ENCODE measurements at regions not wholly inside any gene's neighbourhood (a gene's known extent, or its start where the extent isn't known, plus 50 kb on each side); places are given as distances from the start of the nearest gene placed in this dataset.

DNA sequence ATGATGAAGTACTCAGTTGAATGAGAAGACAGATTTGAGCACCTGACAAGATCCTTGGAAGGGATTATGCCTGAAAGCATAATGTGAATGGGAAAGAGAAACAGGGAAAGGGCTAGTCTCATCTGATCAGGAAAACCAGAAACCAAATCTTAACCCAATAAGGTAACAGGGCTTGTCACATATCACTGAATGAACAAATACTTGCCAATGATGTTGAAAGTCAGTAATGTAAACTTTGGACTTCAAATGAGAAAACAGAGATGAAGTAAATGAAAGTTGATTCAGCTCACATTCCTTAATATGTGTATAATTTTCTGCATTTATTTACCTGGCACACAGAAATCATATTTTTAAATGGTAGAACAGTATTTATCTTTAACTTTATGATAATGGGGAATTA lies 480.0 kb downstream of the KCTD12 start:
- H3K27me3 ChIP-seq, result no peaks in the 10 kb centered on the region
- TF ChIP-seq, protein P1, sequence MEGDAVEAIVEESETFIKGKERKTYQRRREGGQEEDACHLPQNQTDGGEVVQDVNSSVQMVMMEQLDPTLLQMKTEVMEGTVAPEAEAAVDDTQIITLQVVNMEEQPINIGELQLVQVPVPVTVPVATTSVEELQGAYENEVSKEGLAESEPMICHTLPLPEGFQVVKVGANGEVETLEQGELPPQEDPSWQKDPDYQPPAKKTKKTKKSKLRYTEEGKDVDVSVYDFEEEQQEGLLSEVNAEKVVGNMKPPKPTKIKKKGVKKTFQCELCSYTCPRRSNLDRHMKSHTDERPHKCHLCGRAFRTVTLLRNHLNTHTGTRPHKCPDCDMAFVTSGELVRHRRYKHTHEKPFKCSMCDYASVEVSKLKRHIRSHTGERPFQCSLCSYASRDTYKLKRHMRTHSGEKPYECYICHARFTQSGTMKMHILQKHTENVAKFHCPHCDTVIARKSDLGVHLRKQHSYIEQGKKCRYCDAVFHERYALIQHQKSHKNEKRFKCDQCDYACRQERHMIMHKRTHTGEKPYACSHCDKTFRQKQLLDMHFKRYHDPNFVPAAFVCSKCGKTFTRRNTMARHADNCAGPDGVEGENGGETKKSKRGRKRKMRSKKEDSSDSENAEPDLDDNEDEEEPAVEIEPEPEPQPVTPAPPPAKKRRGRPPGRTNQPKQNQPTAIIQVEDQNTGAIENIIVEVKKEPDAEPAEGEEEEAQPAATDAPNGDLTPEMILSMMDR (IDR thresholded peaks at IDR 0.05), result no peak
- no peak for TF ChIP-seq POLR2A (IDR thresholded peaks at IDR 0.05)
- H3K36me3 ChIP-seq, result no peaks in the 10 kb centered on the region
- no peaks in the 10 kb centered on the region for H3K4me1 ChIP-seq
- no peaks in the 10 kb centered on the region for H3K9me3 ChIP-seq
- no peak overlapping the region for H3K27ac ChIP-seq
- H3K4me3 ChIP-seq, result no peak overlapping the region
- no peak for DNase-seq

DNA sequence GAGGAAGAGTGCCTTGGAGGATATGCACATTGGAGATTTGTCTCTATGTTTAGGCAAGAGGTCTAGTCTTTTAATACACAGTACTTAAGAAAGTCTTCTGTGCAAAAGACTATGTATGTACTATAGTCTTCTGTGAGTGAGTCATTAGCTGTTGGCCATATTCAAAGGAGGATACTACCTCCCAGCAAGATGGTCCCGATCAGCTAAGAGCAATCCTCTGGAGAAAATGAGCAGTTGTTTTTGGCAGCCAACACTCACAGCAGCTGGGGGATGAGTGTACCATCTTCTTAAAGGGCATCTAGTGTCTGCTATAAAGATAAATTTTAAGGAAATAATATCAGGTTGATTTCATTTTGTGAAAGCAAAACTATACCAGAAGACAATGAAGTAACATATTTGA lies 487.8 kb downstream of the KCTD12 start:
- no peaks in the 10 kb centered on the region for H3K27me3 ChIP-seq
- TF ChIP-seq POLR2A (IDR thresholded peaks at IDR 0.05), result no peak
- TF ChIP-seq, protein P1 (IDR thresholded peaks at IDR 0.05), result no peak
- no peaks in the 10 kb centered on the region for H3K9me3 ChIP-seq
- H3K4me1 ChIP-seq, result no peaks in the 10 kb centered on the region
- DNase-seq, result no peak
- H3K36me3 ChIP-seq, result no peaks in the 10 kb centered on the region
- no peak overlapping the region for H3K27ac ChIP-seq
- no peak overlapping the region for H3K4me3 ChIP-seq

DNA sequence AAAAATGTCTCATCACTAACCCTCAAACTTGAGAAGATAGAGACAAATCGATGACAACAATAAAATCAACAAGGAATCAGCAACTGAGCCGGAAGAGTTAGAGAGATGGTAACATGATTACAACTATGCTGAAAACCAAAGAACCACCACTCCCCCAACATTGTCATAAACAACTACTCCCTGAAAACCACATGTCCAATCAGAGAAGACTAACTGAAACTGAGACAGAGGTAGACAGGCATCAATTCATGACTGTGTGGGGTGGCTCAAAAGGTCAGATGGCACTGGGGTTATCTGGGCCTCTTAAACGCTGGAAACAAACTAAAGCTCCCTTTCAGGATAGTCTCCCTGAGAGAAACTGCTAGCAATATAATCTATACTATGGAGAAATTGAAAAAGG lies 488.8 kb downstream of the KCTD12 start:
- no peaks in the 10 kb centered on the region for H3K9me3 ChIP-seq
- no peak for DNase-seq
- no peak overlapping the region for H3K4me3 ChIP-seq
- no peaks in the 10 kb centered on the region for H3K36me3 ChIP-seq
- no peaks in the 10 kb centered on the region for H3K27me3 ChIP-seq
- H3K27ac ChIP-seq, result no peak overlapping the region
- H3K4me1 ChIP-seq, result no peaks in the 10 kb centered on the region
- no peak for TF ChIP-seq POLR2A (IDR thresholded peaks at IDR 0.05)
- TF ChIP-seq, protein P1 (IDR thresholded peaks at IDR 0.05), result no peak

DNA sequence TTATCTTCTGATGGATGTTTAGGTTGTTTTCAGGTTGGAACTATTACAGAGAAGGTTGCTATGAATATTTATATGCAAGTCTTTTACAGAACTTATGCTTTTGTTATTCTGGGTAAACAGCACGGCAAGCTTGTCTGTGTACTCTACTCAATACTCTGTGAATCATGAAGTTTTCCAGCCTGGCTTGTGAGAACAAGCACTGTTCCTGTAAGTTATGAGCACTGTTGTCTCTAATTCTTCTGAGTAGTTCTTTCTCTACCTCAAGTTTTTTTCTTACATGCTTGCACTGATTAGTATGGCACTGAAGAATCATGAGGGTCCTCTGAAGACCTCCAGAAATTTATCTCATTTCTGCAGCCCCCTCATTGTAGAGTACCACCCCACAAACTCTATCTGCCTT lies 496.9 kb downstream of the KCTD12 start:
- H3K9me3 ChIP-seq, result no peaks in the 10 kb centered on the region
- no peak for DNase-seq
- TF ChIP-seq POLR2A (IDR thresholded peaks at IDR 0.05), result no peak
- TF ChIP-seq, protein P1 (IDR thresholded peaks at IDR 0.05), result no peak
- no peaks in the 10 kb centered on the region for H3K36me3 ChIP-seq
- no peaks in the 10 kb centered on the region for H3K4me1 ChIP-seq
- H3K4me3 ChIP-seq, result no peak overlapping the region
- H3K27ac ChIP-seq, result no peak overlapping the region
- no peaks in the 10 kb centered on the region for H3K27me3 ChIP-seq

DNA sequence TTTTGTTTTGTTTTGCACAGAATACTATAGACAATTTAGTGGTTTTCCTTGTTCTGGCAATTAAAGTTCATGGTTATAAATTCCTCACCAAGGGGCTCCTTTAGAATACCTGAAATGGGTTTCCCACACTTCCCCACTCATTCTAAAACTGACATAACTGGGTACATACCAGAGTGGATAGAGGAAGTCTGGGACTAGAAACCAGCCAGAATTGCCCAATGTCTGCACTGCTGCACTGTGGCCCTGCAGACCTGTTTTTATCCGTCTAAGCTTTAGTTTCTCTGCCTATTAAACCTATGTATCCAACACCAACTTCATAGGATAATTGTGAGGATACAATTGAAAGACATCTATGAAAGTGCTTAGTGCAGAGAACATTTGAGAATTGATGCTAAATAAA lies 498.6 kb downstream of the KCTD12 start:
- H3K27ac ChIP-seq, result no peak overlapping the region
- TF ChIP-seq POLR2A (IDR thresholded peaks at IDR 0.05), result no peak
- TF ChIP-seq, protein P1 (IDR thresholded peaks at IDR 0.05), result no peak
- no peaks in the 10 kb centered on the region for H3K9me3 ChIP-seq
- H3K36me3 ChIP-seq, result no peaks in the 10 kb centered on the region
- no peaks in the 10 kb centered on the region for H3K4me1 ChIP-seq
- DNase-seq, result no peak
- H3K4me3 ChIP-seq, result no peak overlapping the region
- H3K27me3 ChIP-seq, result no peaks in the 10 kb centered on the region

DNA sequence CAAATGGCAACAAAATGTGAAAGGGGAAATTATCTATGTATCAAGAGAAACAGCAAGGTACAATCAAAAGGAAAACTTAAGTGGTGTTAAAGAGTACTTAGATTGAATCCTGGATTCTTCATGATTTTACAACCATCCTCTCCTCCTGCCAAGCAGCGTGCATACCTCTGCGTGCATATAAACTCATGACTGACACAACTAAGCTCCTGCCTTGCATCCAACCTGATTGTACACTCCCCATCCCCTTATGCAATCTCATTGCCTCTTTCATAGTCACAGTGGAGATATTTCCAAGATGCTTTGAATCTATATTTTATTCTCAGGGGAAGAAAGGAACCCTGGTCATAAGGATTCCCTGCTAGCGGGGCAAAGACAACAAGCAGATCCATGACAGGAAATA lies 499.9 kb downstream of the KCTD12 start:
- no peaks in the 10 kb centered on the region for H3K36me3 ChIP-seq
- H3K27ac ChIP-seq, result no peak overlapping the region
- no peaks in the 10 kb centered on the region for H3K9me3 ChIP-seq
- DNase-seq, result no peak
- no peaks in the 10 kb centered on the region for H3K27me3 ChIP-seq
- H3K4me3 ChIP-seq, result no peak overlapping the region
- TF ChIP-seq POLR2A (IDR thresholded peaks at IDR 0.05), result no peak
- no peaks in the 10 kb centered on the region for H3K4me1 ChIP-seq

Data from Peyer's patch (tissue), 4 donors.